ENCODE measurements at regions not wholly inside any gene's neighbourhood (a gene's known extent, or its start where the extent isn't known, plus 50 kb on each side); places are given as distances from the start of the nearest gene placed in this dataset.

DNA sequence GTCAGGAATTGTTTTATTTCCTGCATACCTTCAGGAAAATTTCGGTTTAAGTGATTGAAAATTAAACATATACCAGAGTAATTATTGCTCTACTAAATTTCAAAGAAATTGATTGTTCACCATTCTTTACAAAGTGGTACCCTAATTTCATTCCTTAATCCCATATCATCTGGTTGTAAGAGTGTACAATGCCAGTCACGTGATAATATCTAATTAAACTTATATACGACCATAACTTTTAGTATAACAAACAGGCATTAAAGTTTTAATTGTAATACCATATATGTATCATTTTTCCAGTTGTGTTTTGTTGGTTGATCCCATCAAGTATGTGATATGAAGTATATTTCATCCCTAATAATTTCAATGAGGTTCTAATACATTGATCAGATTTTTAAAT lies 74.8 kb upstream of the PLSCR5 start:
- no peak overlapping the region for H3K9ac ChIP-seq
- TF ChIP-seq Cebpa-rat (IDR thresholded peaks at IDR 0.05), result no peak
- H3K4me2 ChIP-seq, result no peak overlapping the region
- no peaks in the 10 kb centered on the region for H4K20me1 ChIP-seq
- no peaks in the 10 kb centered on the region for H3K36me3 ChIP-seq
- H3K4me3 ChIP-seq, result no peak overlapping the region
- no peaks in the 10 kb centered on the region for H3K27me3 ChIP-seq
- peaks cover 0 to under 1% (median 0%) of the 10 kb centered on the region in 10 experiments; a peak in 2 of 20 replicates for H3K4me1 ChIP-seq
- H3K27ac ChIP-seq, result no peak overlapping the region
- H3K9me3 ChIP-seq (replicated peaks in 1 of 11), result no peaks in the 10 kb centered on the region

DNA sequence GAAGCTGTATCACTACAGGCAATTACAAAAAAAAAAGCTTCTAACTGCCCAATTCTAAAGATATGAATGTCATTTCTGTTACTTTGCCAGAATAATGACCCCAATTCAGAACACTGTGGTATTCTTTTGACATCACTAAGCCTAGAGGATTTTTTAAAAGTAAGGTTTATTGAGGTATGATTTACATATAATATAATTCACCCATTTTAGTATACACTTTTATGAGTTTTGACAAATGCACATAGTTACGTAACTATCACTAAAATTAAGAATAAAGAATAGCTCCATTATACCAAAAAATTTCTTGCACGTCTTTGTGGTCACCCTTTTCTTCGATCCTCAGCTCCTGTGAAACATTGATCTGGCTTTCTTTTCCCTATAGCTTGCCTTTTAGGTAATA lies 74.0 kb upstream of the PLSCR5 start:
- H3K4me2 ChIP-seq, result no peak overlapping the region
- no peaks in the 10 kb centered on the region for H3K27me3 ChIP-seq
- no peak overlapping the region for H3K9ac ChIP-seq
- H3K4me3 ChIP-seq, result no peak overlapping the region
- no peaks in the 10 kb centered on the region for H3K36me3 ChIP-seq
- no peaks in the 10 kb centered on the region for H3K9me3 ChIP-seq (replicated peaks in 1 of 11)
- H3K27ac ChIP-seq, result no peak overlapping the region
- H4K20me1 ChIP-seq, result no peaks in the 10 kb centered on the region
- no peaks in the 10 kb centered on the region for H3K4me1 ChIP-seq
- TF ChIP-seq Cebpa-rat (IDR thresholded peaks at IDR 0.05), result no peak

GRCh38 chr3:146672941-146673340 lies 67.8 kb upstream of the PLSCR5 start:
- no peak overlapping the region for H3K9ac ChIP-seq
- H3K36me3 ChIP-seq, result no peaks in the 10 kb centered on the region
- H4K20me1 ChIP-seq, result no peaks in the 10 kb centered on the region
- H3K4me3 ChIP-seq, result no peak overlapping the region
- no peak overlapping the region for H3K27ac ChIP-seq
- no peak overlapping the region for H3K4me2 ChIP-seq
- no peaks in the 10 kb centered on the region for H3K9me3 ChIP-seq (replicated peaks in 1 of 11)
- H3K27me3 ChIP-seq, result no peaks in the 10 kb centered on the region
- no peaks in the 10 kb centered on the region for H3K4me1 ChIP-seq
- TF ChIP-seq Cebpa-rat (IDR thresholded peaks at IDR 0.05), result no peak

- no peaks in the 10 kb centered on the region for H3K36me3 ChIP-seq
- no peak overlapping the region for H3K27ac ChIP-seq
- peaks cover 0 to 5% (median 0%) of the 10 kb centered on the region in 11 experiments; a peak in 1 of 22 replicates for H3K9me3 ChIP-seq (replicated peaks in 1 of 11)
- H4K20me1 ChIP-seq, result no peaks in the 10 kb centered on the region
- no peaks in the 10 kb centered on the region for H3K27me3 ChIP-seq
- no peak overlapping the region for H3K9ac ChIP-seq
- H3K4me3 ChIP-seq, result no peak overlapping the region
- no peaks in the 10 kb centered on the region for H3K4me1 ChIP-seq
- H3K4me2 ChIP-seq, result no peak overlapping the region
- TF ChIP-seq Cebpa-rat (IDR thresholded peaks at IDR 0.05), result no peak
Observed at GRCh38 chr3:146664403-146664802, 59.3 kb upstream of the PLSCR5 start.

DNA sequence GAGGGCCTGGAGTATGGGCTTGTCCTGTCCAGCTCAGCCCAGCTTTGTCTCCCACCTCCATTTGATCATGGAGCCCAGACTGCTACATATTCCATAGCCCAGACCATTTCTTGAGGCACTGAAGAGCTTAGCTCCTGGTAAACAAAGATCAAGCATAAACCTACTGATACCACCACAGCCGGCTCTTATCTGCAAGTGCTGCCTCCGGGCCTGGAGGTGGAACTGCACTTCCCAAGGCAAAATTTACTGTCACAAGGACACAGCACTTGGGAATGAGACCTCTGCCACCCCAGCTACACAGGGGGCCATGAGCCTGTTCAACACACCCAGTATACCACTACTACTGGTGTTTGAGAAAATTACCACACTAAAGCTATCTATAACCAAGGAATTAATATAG lies 53.7 kb upstream of the PLSCR5 start:
- Histone ChIP-seq H3K27me3 (no peaks in the 10 kb centered on the region), H3K9ac (no peak overlapping the region), H3K9me3 (replicated peaks in 1 of 11) (peaks cover 0 to 17% (median 6%) of the 10 kb centered on the region in 11 experiments; a peak in 6 of 22 replicates), H3K4me2 (no peak overlapping the region), H4K20me1 (no peaks in the 10 kb centered on the region), H3K27ac (no peak overlapping the region), H3K4me1 (no peaks in the 10 kb centered on the region), H3K4me3 (no peak overlapping the region), H3K36me3 (no peaks in the 10 kb centered on the region; a peak in 1 of 22 replicates)
- no peak for TF ChIP-seq Cebpa-rat (IDR thresholded peaks at IDR 0.05)

DNA sequence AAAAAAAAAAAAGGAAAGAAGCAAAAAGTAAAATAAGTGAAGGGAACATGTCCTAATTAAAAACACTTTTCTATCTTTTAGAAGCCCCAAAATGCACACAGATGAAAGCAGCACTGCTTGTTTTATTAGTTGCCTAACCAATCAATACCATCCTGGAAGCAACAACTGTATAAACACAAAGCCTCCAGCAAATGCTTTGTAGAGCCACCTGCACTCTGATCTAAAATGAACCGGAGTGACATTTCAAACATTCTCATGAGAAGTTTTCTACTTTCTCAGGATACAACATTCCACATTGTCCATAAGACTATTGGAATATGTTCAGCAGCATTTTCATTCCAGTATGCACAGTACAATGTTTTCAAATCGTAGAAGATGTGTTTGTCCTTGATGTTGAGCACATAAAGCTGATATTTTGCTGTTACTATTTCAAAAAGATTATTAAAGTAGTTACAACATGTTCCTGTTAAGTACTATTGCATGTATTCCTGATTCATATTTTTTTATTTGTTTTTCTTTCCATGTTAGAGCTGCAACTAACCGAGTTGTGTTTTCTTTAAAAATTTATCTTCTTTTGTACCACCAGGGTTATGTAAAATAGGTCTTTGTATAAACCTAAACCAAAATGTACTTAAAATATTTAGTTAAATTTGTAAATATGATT lies 50.3 kb upstream of the PLSCR5 start:
- no peak overlapping the region for H3K9ac ChIP-seq
- H3K27ac ChIP-seq, result no peak overlapping the region
- no peaks in the 10 kb centered on the region for H3K4me1 ChIP-seq
- H3K36me3 ChIP-seq, result no peaks in the 10 kb centered on the region; a peak in 1 of 22 replicates
- TF ChIP-seq Cebpa-rat (IDR thresholded peaks at IDR 0.05), result no peak
- no peaks in the 10 kb centered on the region for H4K20me1 ChIP-seq
- no peaks in the 10 kb centered on the region for H3K27me3 ChIP-seq
- peaks cover 0 to 17% (median 6%) of the 10 kb centered on the region in 11 experiments; a peak in 6 of 22 replicates for H3K9me3 ChIP-seq (replicated peaks in 1 of 11)
- no peak overlapping the region for H3K4me2 ChIP-seq
- no peak overlapping the region for H3K4me3 ChIP-seq
